ENCODE measurements at regions not wholly inside any gene's neighbourhood (a gene's known extent, or its start where the extent isn't known, plus 50 kb on each side); places are given as distances from the start of the nearest gene placed in this dataset.

DNA sequence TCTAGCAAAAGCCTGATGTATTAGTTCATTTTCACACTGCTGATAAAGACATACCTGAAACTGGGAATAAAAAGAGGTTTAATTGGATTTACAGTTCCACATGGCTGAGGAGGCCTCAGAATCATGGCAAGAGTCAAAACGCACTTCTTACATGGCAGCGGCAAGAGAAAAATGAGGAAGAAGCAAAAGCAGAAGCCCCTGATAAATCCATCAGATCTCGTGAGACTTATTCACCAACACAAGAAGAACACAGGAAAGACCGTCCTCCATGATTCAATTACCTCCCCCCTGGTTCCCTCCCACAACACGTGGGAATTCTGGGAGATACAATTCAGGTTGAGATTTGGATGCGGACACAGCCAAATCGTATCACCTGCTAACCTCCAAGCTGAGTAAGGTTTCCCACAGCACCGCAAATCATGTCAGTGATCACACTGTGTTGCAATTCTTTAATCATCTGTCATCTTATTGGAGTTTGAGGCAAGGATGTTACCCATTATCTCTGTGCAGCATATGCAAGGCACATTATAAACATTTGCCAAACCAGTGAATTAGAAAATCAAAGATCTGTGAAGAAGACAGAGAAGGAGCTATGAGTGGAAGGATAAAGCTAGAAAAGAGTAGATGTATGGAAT, 128.5 kb downstream of the ZNF281 start:
- TF ChIP-seq, protein P1, sequence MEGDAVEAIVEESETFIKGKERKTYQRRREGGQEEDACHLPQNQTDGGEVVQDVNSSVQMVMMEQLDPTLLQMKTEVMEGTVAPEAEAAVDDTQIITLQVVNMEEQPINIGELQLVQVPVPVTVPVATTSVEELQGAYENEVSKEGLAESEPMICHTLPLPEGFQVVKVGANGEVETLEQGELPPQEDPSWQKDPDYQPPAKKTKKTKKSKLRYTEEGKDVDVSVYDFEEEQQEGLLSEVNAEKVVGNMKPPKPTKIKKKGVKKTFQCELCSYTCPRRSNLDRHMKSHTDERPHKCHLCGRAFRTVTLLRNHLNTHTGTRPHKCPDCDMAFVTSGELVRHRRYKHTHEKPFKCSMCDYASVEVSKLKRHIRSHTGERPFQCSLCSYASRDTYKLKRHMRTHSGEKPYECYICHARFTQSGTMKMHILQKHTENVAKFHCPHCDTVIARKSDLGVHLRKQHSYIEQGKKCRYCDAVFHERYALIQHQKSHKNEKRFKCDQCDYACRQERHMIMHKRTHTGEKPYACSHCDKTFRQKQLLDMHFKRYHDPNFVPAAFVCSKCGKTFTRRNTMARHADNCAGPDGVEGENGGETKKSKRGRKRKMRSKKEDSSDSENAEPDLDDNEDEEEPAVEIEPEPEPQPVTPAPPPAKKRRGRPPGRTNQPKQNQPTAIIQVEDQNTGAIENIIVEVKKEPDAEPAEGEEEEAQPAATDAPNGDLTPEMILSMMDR (conservative IDR thresholded peaks at IDR 0.05 in 1 of 2, IDR thresholded peaks at IDR 0.05 in 1 of 2; ENCODE audit: low read depth in 1 of 2, low read length in 2 of 2): no peak
- no peak for TF ChIP-seq EZH2 (IDR thresholded peaks at IDR 0.05; ENCODE audit: low read length, missing control alignments)

Measured in fibroblast of lung (primary cell).